Natural killer cell (primary cell): ENCODE measurements at regions not wholly inside any gene's neighbourhood (a gene's known extent, or its start where the extent isn't known, plus 50 kb on each side); places are given as distances from the start of the nearest gene placed in this dataset.

Source experiments
- ATAC-seq, 3 donors: fragments of 150-1000 bp in 2 of 3; fragments of 200-7000 bp in 1 of 3; cut with Tn5 transposase; 1 replicate in 1 of 3; 2 replicates in 2 of 3; pipeline ENCODE4 v1.10.0; 2021; ENCODE audit warnings: mild to moderate bottlenecking in 2 of 3, moderate library complexity in 2 of 3
- DNase-seq, 2 donors: peaks; one replicate each; pipeline versions ENCODE4 v3.0.0 to v3.0.0-alpha.2; 2013 to 2021; ENCODE audit warnings: mixed read lengths in 1 of 2
- H3K27ac ChIP-seq: one replicate; pipeline ENCODE4 v1.5.1; 2013; ENCODE audit warnings: mild to moderate bottlenecking, low read length
- H3K27me3 ChIP-seq: one replicate; pipeline ENCODE4 v1.6.1; 2013; ENCODE audit warnings: low read length; ENCODE audit not compliant: control insufficient read depth, insufficient read depth
- H3K36me3 ChIP-seq: one replicate; pipeline ENCODE4 v1.6.1; 2013; ENCODE audit warnings: low read length; ENCODE audit not compliant: control insufficient read depth, insufficient read depth
- H3K4me1 ChIP-seq: one replicate; pipeline ENCODE4 v1.6.1; 2013; ENCODE audit warnings: low read length; ENCODE audit not compliant: control insufficient read depth, insufficient read depth
- H3K4me3 ChIP-seq: one replicate; pipeline ENCODE4 v1.5.1; 2013; ENCODE audit warnings: low read length
- H3K9me3 ChIP-seq: one replicate; pipeline ENCODE4 v1.6.1; 2013; ENCODE audit warnings: low read length; ENCODE audit not compliant: control insufficient read depth, insufficient read depth
- H3K27ac Mint-ChIP-seq, 2 donors: one replicate each; pipeline ENCODE4 v1.8.0; 2022; ENCODE audit warnings: mild to moderate bottlenecking in 2 of 2, mixed read lengths in 2 of 2, moderate library complexity in 1 of 2
- H3K27me3 Mint-ChIP-seq, 2 donors: one replicate each; pipeline ENCODE4 v1.8.0; 2022; ENCODE audit warnings: low read depth in 2 of 2, mixed read lengths in 2 of 2
- H3K36me3 Mint-ChIP-seq: one replicate; pipeline ENCODE4 v1.8.0; 2022; ENCODE audit warnings: mixed read lengths
- H3K4me1 Mint-ChIP-seq, 2 donors: one replicate each; pipeline ENCODE4 v1.8.0; 2022; ENCODE audit warnings: mixed read lengths in 2 of 2
- H3K4me3 Mint-ChIP-seq: one replicate; pipeline ENCODE4 v1.8.0; 2022; ENCODE audit warnings: mild to moderate bottlenecking, moderate library complexity, mixed read lengths
- H3K9me3 Mint-ChIP-seq, 2 donors: one replicate each; pipeline ENCODE4 v1.8.0; 2022; ENCODE audit warnings: mixed read lengths in 2 of 2
- WGBS: methylation state at CpG from one replicate; pipeline ENCODE4 v1.1.7; 2013; ENCODE audit warnings: missing lambda C conversion rate; ENCODE audit not compliant: insufficient coverage; 5-methylcytosine and 5-hydroxymethylcytosine counted together
- intact Hi-C: fragments of 100-400 bp; cut with micrococcal nuclease; formaldehyde crosslinking; loops from one replicate; pipeline ENCODE4 v1.14.2; 2022
- TF ChIP-seq, protein P1 (sequence below): fragments of 200-600 bp; IDR thresholded peaks from one replicate; pipeline ENCODE4 v1.8.0; 2022; ENCODE audit warnings: antibody characterized with exemption

DNA sequence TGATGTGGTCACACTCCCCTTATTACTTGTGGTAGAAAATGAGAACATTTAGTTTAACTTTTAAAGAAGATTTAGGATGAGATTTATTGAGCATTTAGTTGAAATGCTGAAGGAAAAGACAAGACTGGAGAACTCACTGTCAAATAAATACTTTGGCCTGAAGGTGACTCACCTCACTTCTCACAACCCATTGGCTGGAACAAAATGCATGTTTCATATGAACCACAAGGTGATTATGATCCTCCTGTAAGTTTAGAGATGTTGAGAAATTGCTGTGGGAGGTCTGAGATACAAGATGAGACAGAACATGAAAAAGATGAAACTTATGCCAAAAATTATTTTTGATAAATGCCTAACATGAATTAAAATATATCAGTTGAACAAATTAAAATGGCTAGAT lies 1004.5 kb downstream of the SOCS6 start:
- Histone ChIP-seq H3K4me1 (no peaks in the 10 kb centered on the region), H3K27ac (no peak overlapping the region), H3K9me3 (peaks cover 4% of the 10 kb centered on the region), H3K4me3 (no peak overlapping the region), H3K36me3 (no peaks in the 10 kb centered on the region), H3K27me3 (no peaks in the 10 kb centered on the region)
- ATAC-seq: no peak
- DNase-seq: no peak
- no peak overlapping the region for H3K4me3 Mint-ChIP-seq
- no peak overlapping the region for H3K27ac Mint-ChIP-seq
- TF ChIP-seq, protein P1, sequence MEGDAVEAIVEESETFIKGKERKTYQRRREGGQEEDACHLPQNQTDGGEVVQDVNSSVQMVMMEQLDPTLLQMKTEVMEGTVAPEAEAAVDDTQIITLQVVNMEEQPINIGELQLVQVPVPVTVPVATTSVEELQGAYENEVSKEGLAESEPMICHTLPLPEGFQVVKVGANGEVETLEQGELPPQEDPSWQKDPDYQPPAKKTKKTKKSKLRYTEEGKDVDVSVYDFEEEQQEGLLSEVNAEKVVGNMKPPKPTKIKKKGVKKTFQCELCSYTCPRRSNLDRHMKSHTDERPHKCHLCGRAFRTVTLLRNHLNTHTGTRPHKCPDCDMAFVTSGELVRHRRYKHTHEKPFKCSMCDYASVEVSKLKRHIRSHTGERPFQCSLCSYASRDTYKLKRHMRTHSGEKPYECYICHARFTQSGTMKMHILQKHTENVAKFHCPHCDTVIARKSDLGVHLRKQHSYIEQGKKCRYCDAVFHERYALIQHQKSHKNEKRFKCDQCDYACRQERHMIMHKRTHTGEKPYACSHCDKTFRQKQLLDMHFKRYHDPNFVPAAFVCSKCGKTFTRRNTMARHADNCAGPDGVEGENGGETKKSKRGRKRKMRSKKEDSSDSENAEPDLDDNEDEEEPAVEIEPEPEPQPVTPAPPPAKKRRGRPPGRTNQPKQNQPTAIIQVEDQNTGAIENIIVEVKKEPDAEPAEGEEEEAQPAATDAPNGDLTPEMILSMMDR: no peak
- intact Hi-C loops: no loop called here
- H3K9me3 Mint-ChIP-seq: peaks cover 0 to 7% of the 10 kb centered on the region in 2 donors
- no peaks in the 10 kb centered on the region for H3K27me3 Mint-ChIP-seq
- no peaks in the 10 kb centered on the region for H3K4me1 Mint-ChIP-seq
- H3K36me3 Mint-ChIP-seq: no peaks in the 10 kb centered on the region

DNA sequence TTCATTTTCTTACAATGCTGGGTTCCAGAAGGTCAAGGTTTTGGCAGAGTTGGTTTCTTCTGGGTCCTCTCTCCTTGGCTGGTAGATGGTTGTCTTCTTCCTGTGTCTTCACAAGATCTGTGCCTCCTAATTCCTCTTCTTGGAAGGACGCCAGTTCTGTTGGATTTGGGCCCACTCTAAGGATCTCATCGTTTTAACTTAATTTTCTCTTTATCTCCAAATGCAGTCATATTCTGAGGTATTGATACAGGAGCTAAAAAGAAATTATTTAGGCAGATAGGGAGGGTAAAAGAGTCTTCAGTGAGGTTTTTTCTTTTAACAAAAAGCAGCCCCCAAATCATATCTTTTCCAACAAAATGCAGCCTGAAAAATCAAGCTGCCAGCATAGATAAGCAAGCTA lies 998.4 kb downstream of the SOCS6 start:
- Histone ChIP-seq H3K27me3 (no peaks in the 10 kb centered on the region), H3K36me3 (no peaks in the 10 kb centered on the region), H3K4me1 (no peaks in the 10 kb centered on the region), H3K4me3 (no peak overlapping the region), H3K9me3 (peaks cover 5% of the 10 kb centered on the region), H3K27ac (no peak overlapping the region)
- WGBS: no CpG with 5 or more reads among the region's 2 CpGs
- Mint-ChIP-seq H3K36me3 (no peaks in the 10 kb centered on the region), H3K4me3 (no peak overlapping the region), H3K4me1 (no peaks in the 10 kb centered on the region), H3K27me3 (no peaks in the 10 kb centered on the region), H3K27ac (no peak overlapping the region), H3K9me3 (peaks cover 3 to 8% of the 10 kb centered on the region in 2 donors)
- intact Hi-C loops: no loop called here
- ATAC-seq: no peak
- TF ChIP-seq, protein P1: no peak
- DNase-seq: no peak

DNA sequence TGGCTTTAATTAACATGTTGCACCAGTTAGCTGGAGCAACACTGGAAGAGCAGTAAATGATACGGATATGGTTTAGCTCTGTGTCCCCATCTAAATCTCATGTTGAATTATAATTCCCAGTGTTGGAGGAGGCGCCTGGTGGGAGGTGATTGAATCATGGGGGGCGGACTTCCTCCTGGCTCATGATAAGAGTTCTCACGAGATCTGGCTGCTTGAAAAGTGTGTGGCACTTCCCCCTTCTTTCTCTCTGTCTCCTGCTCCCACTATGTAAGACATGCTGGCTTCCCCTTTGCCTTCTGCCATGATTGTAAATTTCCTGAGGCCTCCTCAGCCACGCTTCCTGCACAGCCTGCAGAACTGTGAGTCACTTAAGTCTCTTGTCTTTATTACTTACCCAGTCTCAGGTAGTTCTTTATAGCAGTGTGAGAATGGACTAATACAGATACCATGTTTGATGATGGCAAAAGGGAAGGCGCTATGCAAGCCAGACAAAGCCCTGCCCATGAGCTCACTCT lies 963.6 kb downstream of the SOCS6 start:
- Mint-ChIP-seq H3K36me3 (no peaks in the 10 kb centered on the region), H3K4me1 (no peaks in the 10 kb centered on the region), H3K27me3 (no peaks in the 10 kb centered on the region), H3K27ac (no peak overlapping the region), H3K4me3 (no peak overlapping the region), H3K9me3 (peaks cover 5 to 17% of the 10 kb centered on the region in 2 donors)
- Histone ChIP-seq H3K9me3 (no peaks in the 10 kb centered on the region), H3K27ac (no peak overlapping the region), H3K36me3 (no peaks in the 10 kb centered on the region), H3K4me1 (no peaks in the 10 kb centered on the region), H3K4me3 (no peak overlapping the region), H3K27me3 (no peaks in the 10 kb centered on the region)
- no peak for DNase-seq
- intact Hi-C loops: no loop called here
- WGBS: 46% methylated on average over 5 of the region's 6 CpGs
- no peak for ATAC-seq
- TF ChIP-seq, protein P1: no peak

DNA sequence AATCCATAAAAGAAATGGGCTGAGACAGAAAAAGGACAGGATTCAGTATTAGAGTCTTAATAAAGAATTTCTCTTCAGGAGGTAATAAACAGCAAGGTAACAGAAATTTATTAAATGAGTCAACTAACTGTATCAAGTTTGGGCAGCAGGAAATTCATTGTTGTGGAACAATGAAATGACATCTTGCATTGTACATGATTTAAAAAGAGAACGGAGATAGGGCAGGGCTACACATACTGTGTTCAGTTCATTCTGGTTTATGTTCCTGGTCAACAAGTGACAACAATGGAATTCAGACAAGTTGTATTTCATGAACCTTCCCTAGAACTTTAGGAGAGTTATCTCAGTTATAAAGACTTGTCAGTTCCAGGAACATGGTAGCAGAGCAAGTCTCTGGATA lies 961.3 kb downstream of the SOCS6 start:
- intact Hi-C loops: no loop called here
- no peak overlapping the region for H3K27ac Mint-ChIP-seq

More for the DNA sequence above, 961.3 kb downstream of the SOCS6 start:
- Mint-ChIP-seq H3K36me3 (no peaks in the 10 kb centered on the region), H3K27me3 (no peaks in the 10 kb centered on the region), H3K4me3 (no peak overlapping the region), H3K4me1 (no peaks in the 10 kb centered on the region), H3K9me3 (peaks cover 2 to 12% of the 10 kb centered on the region in 2 donors)
- Histone ChIP-seq H3K4me3 (no peak overlapping the region), H3K27me3 (no peaks in the 10 kb centered on the region), H3K36me3 (no peaks in the 10 kb centered on the region), H3K9me3 (no peaks in the 10 kb centered on the region), H3K4me1 (no peaks in the 10 kb centered on the region), H3K27ac (no peak overlapping the region)
- TF ChIP-seq, protein P1: no peak
- WGBS: 76% methylated on average over 1 of the region's 1 CpG
- DNase-seq (no peak), ATAC-seq (no peak)
